AG09309 (cell line): ENCODE measurements at regions not wholly inside any gene's neighbourhood (a gene's known extent, or its start where the extent isn't known, plus 50 kb on each side); places are given as distances from the start of the nearest gene placed in this dataset.
"Not testable (repeated sequence)": the region's sequence is repeated elsewhere in the genome, so short reads cannot be mapped to it uniquely, and the experiment has no call there.

Source experiments
- DNase-seq: peaks from one replicate; pipeline ENCODE4 v3.0.0-alpha.2; 2010; ENCODE audit warnings: low read depth
- H3K4me3 ChIP-seq: 2 replicates; pipeline ENCODE4 v1.5.1; 2011; ENCODE audit warnings: mild to moderate bottlenecking, low read depth, low read length, moderate library complexity; ENCODE audit not compliant: control insufficient read depth
- TF ChIP-seq, protein P1 (sequence below): IDR thresholded peaks from 2 replicates; pipeline ENCODE4 v1.5.1; 2011; ENCODE audit warnings: mild to moderate bottlenecking, low read depth, low read length, inconsistent platforms; ENCODE audit not compliant: insufficient read depth, control insufficient read depth; ENCODE audit errors: missing control alignments

GRCh38 chr3:153277029-153277428 lies 115.0 kb downstream of the RAP2B start:
- H3K4me3 ChIP-seq, result no peak overlapping the region
- TF ChIP-seq, protein P1, sequence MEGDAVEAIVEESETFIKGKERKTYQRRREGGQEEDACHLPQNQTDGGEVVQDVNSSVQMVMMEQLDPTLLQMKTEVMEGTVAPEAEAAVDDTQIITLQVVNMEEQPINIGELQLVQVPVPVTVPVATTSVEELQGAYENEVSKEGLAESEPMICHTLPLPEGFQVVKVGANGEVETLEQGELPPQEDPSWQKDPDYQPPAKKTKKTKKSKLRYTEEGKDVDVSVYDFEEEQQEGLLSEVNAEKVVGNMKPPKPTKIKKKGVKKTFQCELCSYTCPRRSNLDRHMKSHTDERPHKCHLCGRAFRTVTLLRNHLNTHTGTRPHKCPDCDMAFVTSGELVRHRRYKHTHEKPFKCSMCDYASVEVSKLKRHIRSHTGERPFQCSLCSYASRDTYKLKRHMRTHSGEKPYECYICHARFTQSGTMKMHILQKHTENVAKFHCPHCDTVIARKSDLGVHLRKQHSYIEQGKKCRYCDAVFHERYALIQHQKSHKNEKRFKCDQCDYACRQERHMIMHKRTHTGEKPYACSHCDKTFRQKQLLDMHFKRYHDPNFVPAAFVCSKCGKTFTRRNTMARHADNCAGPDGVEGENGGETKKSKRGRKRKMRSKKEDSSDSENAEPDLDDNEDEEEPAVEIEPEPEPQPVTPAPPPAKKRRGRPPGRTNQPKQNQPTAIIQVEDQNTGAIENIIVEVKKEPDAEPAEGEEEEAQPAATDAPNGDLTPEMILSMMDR, result no peak
- DNase-seq, result no peak

- not testable (repeated sequence) for H3K4me3 ChIP-seq, DNase-seq
Observed at GRCh38 chr3:153281236-153281997, 119.4 kb downstream of the RAP2B start.

- DNase-seq, result no peak
- TF ChIP-seq, protein P1, result no peak
Observed at GRCh38 chr3:153282355-153282754, 120.3 kb downstream of the RAP2B start.

GRCh38 chr3:153284282-153284938 lies 122.4 kb downstream of the RAP2B start:
- peak; percentile 82 for DNase-seq
- H3K4me3 ChIP-seq, result no peak overlapping the region

More at GRCh38 chr3:153282355-153282754, 120.3 kb downstream of the RAP2B start:
- no peak overlapping the region for H3K4me3 ChIP-seq

DNA sequence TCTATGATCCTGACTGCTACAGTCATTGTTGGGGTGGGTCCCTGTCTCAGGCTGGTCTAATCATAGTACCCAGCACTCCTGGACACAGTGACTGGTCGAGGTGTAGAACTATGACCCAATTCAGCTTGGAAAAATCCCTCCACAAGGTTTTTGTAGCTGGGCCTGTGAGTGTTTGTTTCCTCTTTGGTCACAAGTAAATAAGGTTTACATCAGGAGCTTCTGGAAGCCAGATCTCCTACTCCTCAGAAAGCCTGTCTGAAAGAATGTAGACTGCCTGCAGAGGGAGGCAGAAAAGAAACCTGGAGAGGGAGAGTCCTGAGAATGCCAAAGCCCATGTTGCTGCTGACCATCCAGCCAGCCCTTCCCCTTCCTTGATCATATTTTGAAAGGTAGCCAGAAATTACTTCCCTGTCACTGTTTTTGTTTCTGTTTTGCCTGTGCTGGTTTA lies 123.2 kb downstream of the RAP2B start:
- DNase-seq, result no peak
- no peak overlapping the region for H3K4me3 ChIP-seq
- TF ChIP-seq, protein P1, result peak; percentile 17

More at GRCh38 chr3:153284282-153284938, 122.4 kb downstream of the RAP2B start:
- TF ChIP-seq, protein P1, result no peak

- no peak for DNase-seq
- H3K4me3 ChIP-seq, result no peak overlapping the region
- TF ChIP-seq, protein P1, result no peak
Observed at GRCh38 chr3:153285982-153286381, 124.0 kb downstream of the RAP2B start.

DNA sequence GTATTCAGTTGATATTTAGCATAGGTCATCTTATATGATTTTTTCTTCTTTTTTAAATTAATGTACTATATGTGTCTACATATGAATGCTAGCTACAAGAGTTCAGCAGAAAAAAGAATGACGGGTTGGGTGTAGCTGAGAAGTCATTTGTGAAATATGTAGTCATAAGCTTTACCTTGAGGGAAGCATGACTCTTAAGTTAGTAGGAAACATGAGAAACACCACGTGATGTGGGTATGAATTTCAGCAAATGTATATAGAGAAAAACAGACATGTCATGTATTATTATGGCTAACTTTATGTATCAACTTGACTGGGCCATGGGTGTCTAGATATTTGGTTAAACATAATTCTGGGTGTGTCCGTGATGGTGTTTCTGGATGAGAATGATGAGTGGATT lies 125.0 kb downstream of the RAP2B start:
- TF ChIP-seq, protein P1, result no peak
- no peak for DNase-seq
- no peak overlapping the region for H3K4me3 ChIP-seq
